Neural progenitor cell (in vitro differentiated cells): ENCODE measurements at regions not wholly inside any gene's neighbourhood (a gene's known extent, or its start where the extent isn't known, plus 50 kb on each side); places are given as distances from the start of the nearest gene placed in this dataset.

Experiments used
- EZH2 ChIP-seq: fragments of 200-600 bp; sonication (generic); IDR thresholded peaks from 2 replicates; pipeline ENCODE4 v1.6.1; 2017; ENCODE audit warnings: antibody characterized with exemption, mild to moderate bottlenecking, moderate library complexity
- EZH2phosphoT487 ChIP-seq: fragments of 200-600 bp; sonication (generic); IDR thresholded peaks from 2 replicates; pipeline ENCODE4 v1.6.1; 2017; ENCODE audit warnings: antibody characterized with exemption
- TF ChIP-seq, protein P1 (sequence below): fragments of 200-600 bp; sonication (generic); IDR thresholded peaks from 2 replicates; pipeline ENCODE4 v1.5.1; 2017; ENCODE audit warnings: antibody characterized with exemption, mild to moderate bottlenecking

GRCh38 chr10:52502237-52502636 lies 188.2 kb downstream of the DKK1 start:
- TF ChIP-seq, protein P1, sequence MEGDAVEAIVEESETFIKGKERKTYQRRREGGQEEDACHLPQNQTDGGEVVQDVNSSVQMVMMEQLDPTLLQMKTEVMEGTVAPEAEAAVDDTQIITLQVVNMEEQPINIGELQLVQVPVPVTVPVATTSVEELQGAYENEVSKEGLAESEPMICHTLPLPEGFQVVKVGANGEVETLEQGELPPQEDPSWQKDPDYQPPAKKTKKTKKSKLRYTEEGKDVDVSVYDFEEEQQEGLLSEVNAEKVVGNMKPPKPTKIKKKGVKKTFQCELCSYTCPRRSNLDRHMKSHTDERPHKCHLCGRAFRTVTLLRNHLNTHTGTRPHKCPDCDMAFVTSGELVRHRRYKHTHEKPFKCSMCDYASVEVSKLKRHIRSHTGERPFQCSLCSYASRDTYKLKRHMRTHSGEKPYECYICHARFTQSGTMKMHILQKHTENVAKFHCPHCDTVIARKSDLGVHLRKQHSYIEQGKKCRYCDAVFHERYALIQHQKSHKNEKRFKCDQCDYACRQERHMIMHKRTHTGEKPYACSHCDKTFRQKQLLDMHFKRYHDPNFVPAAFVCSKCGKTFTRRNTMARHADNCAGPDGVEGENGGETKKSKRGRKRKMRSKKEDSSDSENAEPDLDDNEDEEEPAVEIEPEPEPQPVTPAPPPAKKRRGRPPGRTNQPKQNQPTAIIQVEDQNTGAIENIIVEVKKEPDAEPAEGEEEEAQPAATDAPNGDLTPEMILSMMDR, result no peak
- no peak for TF ChIP-seq EZH2
- TF ChIP-seq EZH2phosphoT487, result no peak
